ENCODE measurements at regions not wholly inside any gene's neighbourhood (a gene's known extent, or its start where the extent isn't known, plus 50 kb on each side); places are given as distances from the start of the nearest gene placed in this dataset.

DNA sequence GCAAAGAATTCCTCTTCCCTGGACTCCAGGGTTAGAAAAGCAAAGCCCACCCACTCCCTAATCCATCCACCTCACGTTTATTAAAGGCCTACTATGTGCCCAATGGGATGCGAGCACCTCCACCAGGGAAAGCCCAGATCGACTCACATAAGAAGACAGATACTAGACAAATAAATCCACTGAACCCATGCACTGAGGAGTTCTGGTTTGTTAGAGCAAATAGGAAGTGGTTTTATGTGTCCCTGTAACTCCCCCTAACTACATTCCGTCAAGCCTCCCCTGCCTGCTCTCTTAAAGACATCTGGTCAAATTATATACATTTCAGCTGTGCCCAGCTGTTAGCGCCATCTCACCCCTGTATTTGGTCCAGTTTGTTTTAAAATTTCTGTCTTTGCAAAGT is 218.5 kb upstream of the RPL38 start:
- CTCF ChIA-PET = interaction anchor here (0.5 to 0.6 kb wide), 2 partner anchors 400 to 556 kb away, joined by 3 read pairs; no protein-coding TSS in a partner anchor
- TF ChIP-seq, protein P1, sequence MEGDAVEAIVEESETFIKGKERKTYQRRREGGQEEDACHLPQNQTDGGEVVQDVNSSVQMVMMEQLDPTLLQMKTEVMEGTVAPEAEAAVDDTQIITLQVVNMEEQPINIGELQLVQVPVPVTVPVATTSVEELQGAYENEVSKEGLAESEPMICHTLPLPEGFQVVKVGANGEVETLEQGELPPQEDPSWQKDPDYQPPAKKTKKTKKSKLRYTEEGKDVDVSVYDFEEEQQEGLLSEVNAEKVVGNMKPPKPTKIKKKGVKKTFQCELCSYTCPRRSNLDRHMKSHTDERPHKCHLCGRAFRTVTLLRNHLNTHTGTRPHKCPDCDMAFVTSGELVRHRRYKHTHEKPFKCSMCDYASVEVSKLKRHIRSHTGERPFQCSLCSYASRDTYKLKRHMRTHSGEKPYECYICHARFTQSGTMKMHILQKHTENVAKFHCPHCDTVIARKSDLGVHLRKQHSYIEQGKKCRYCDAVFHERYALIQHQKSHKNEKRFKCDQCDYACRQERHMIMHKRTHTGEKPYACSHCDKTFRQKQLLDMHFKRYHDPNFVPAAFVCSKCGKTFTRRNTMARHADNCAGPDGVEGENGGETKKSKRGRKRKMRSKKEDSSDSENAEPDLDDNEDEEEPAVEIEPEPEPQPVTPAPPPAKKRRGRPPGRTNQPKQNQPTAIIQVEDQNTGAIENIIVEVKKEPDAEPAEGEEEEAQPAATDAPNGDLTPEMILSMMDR (conservative IDR thresholded peaks at IDR 0.05; ENCODE audit: low read depth) = no peak

DNA sequence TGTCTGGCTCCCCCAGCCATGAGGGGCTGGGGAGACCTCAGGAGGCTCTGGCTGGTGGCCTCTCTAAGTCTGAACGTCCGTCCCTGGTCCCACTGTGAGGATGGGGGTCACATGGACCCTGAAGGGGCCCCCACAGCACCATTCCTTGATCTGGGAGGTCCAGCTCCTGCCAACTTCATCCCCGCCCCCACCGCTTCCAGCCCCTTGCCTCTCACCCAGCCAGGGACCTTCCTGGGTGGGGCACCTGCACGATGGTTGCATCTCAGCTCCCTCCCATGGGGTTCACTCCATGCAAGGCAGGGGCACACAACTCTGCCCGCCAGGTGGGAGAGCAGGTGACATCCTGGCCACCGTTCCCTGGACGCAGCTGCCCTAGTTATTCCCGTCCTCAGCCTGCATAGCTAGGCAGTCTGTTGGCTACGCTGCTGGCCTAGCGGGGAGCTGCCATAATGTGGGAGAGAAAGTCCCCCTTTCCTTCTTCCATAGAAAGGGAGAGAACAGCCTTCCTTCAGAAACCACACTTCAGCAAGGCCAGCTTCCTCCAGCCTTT is 217.9 kb upstream of the RPL38 start:
- CTCF ChIA-PET = interaction anchor here (0.5 to 1.3 kb wide), 3 partner anchors 13 to 400 kb away, joined by 3 to 4 read pairs (median 4); no protein-coding TSS in a partner anchor
- no peak for DNase-seq (ENCODE audit: low spot score)
- POLR2A ChIA-PET (ENCODE audit: low non-redundant PET) = no interaction called here
- TF ChIP-seq, protein P1 (conservative IDR thresholded peaks at IDR 0.05; ENCODE audit: low read depth) = no peak
- no peak overlapping the region for H3K27ac ChIP-seq

More for the DNA sequence above, 218.5 kb upstream of the RPL38 start:
- POLR2A ChIA-PET (ENCODE audit: low non-redundant PET) = interaction anchor here (0.6 kb wide), 1 partner anchor 173 kb away, joined by 3 read pairs; no protein-coding TSS in a partner anchor
- DNase-seq (ENCODE audit: low spot score) = no peak
- H3K27ac ChIP-seq = no peak overlapping the region

DNA sequence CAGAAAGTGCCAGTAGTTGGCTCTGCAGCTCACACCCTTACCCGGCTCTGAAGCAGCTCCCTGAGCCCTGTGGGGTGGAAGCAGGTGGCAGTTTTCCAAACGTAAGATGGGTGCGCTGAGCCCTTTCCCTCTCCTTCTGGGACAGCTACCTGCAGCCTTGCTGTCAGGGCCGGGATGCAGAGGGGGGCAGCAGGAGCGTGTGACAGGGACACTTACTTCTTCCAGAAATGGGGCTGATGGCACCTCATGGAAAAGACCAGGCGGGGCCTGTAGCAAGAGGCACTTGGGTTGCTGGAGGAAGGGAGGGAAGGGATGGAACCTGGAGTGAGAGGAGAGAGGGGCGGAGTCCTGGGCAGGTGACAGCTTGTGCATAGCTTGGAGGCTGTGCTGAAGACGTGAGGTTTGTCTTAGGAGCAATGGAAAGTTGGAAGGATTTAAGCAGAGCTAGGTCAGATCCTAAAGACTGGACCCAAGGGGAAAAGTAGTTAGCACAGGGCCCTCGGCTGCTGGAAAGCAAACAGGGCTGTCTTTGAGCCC is 216.8 kb upstream of the RPL38 start:
- ChIA-PET POLR2A (ENCODE audit: low non-redundant PET) (no interaction called here), CTCF (interaction anchor here (0.6 to 1.3 kb wide), 3 partner anchors 12 to 138 kb away, joined by 3 to 4 read pairs (median 4); no protein-coding TSS in a partner anchor)
- DNase-seq (ENCODE audit: low spot score) = no peak
- TF ChIP-seq, protein P1 (conservative IDR thresholded peaks at IDR 0.05; ENCODE audit: low read depth) = no peak
- no peak overlapping the region for H3K27ac ChIP-seq

DNA sequence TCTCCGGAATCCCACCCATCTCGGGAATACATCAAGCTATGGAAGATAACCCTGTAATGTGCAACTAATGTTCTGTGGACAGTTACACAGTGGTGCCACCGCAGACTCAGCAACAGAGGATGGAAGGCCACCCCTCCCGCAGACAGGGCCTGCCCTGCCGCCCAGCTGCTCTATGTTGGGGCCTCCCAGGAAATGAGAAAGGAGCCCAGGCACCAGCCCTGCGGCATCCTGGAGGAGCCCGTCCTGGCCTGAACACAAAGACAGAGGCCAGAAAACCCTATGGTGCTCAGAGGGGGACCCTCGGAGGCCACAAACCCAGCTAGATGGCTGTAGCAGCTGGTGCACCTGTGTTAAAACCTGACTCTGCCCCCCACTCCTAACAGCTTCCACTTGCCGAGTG is 216.1 kb upstream of the RPL38 start:
- POLR2A ChIA-PET (ENCODE audit: low non-redundant PET) = no interaction called here
- TF ChIP-seq, protein P1 (conservative IDR thresholded peaks at IDR 0.05; ENCODE audit: low read depth) = no peak
- no peak overlapping the region for H3K27ac ChIP-seq
- CTCF ChIA-PET = no interaction called here
- no peak for DNase-seq (ENCODE audit: low spot score)

DNA sequence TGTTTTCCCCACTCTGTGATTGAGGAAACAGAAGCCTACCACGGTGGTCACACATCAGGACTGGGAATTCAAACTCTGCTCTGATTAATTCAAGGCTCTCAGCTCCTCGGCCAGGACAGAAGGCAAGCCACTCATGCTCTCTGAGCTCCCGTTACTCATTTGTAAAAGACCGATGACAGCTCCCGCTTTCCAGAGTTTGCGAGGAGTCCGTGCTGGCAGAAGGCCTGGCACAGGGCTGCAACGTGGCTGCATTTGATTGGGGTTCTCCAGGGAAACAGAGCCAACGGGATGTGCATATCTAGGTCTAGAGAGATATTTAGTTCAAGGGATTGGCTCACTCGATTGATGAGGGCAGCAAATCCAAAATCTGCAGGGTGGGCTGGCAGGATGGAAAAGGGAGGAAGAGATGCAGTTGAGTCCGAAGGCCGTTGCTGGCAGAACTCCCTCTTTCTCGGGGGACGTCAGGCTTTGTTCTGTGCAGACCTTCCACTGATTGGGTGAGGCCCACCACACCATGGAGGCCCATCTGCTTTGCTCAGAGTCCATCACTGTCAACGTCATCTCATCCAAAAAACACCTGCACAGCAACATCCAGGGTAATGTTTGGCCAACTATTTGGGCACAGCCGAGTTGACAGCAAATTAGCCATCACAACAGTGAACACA is 215.5 kb upstream of the RPL38 start:
- ChIA-PET CTCF (no interaction called here), POLR2A (ENCODE audit: low non-redundant PET) (no interaction called here)
- DNase-seq (ENCODE audit: low spot score) = no peak
- H3K27ac ChIP-seq = no peak overlapping the region
- TF ChIP-seq, protein P1 (conservative IDR thresholded peaks at IDR 0.05; ENCODE audit: low read depth) = no peak

DNA sequence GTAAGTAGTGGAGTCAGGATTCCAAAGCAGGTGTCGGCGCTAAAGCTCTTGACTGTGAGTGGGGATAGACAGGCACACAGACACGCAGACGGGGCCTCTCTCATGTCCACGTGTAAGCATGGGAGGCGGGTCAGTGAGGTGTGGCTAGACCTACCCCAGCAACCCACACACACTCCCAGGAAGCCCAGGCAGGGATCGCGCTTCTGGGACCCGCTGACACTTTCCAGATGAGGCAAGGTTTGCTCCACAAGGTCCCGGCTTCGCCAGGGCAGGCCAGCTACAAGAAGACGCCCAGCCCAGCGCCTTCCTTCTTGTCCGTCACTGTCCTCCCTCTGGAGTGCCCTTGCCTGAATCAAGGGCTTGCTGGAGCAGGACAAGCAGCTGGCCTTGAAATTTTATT is 213.8 kb upstream of the RPL38 start:
- ChIA-PET CTCF (interaction anchor here (0.7 kb wide), 1 partner anchor 9 kb away, joined by 4 read pairs; no protein-coding TSS in a partner anchor), POLR2A (ENCODE audit: low non-redundant PET) (no interaction called here)
- no peak for DNase-seq (ENCODE audit: low spot score)
- no peak overlapping the region for H3K27ac ChIP-seq
- TF ChIP-seq, protein P1 (conservative IDR thresholded peaks at IDR 0.05; ENCODE audit: low read depth) = no peak
